GM13976 (cell line): ENCODE measurements at regions not wholly inside any gene's neighbourhood (a gene's known extent, or its start where the extent isn't known, plus 50 kb on each side); places are given as distances from the start of the nearest gene placed in this dataset.

Source experiments
- DNase-seq: peaks from one replicate; pipeline ENCODE4 v3.0.0; 2012; ENCODE audit warnings: low spot score
- CTCF ChIP-seq: IDR thresholded peaks from 2 replicates; pipeline ENCODE4 v1.5.1; 2012; ENCODE audit warnings: borderline replicate concordance, mild to moderate bottlenecking; ENCODE audit not compliant: insufficient read depth; ENCODE audit errors: extremely low read depth, missing control alignments, control extremely low read depth
- in situ Hi-C: fragments of 300-500 bp; cut with MboI; formaldehyde crosslinking; loops from one replicate; pipeline ENCODE4 v1.12.0; 2022; ENCODE audit warnings: low sequenced_read_pairs, mixed read lengths, inconsistent platforms; ENCODE audit not compliant: unreplicated experiment

- TF ChIP-seq CTCF = no peak
- no peak for DNase-seq
- in situ Hi-C loops = no loop called here
Measured at GRCh38 chr3:193928354-193929209, 207.4 kb upstream of the HES1 start.

- DNase-seq = no peak
- TF ChIP-seq CTCF = no peak
- in situ Hi-C loops = no loop called here
Measured at GRCh38 chr3:193929373-193929772, 206.6 kb upstream of the HES1 start.

- DNase-seq = no peak
- in situ Hi-C loops = no loop called here
- TF ChIP-seq CTCF = no peak
Measured at GRCh38 chr3:193929921-193930646, 205.9 kb upstream of the HES1 start.

- in situ Hi-C loops = no loop called here
- DNase-seq = no peak
- no peak for TF ChIP-seq CTCF
Measured at GRCh38 chr3:193932136-193932535, 203.8 kb upstream of the HES1 start.

- DNase-seq = no peak
- in situ Hi-C loops = no loop called here
- TF ChIP-seq CTCF = no peak
Measured at GRCh38 chr3:193932576-193932975, 203.4 kb upstream of the HES1 start.

- in situ Hi-C loops = no loop called here
- TF ChIP-seq CTCF = no peak
- DNase-seq = no peak
Measured at GRCh38 chr3:193933451-193933850, 202.5 kb upstream of the HES1 start.
